Ammon's horn (tissue), 1 donor: ENCODE measurements at regions not wholly inside any gene's neighbourhood (a gene's known extent, or its start where the extent isn't known, plus 50 kb on each side); places are given as distances from the start of the nearest gene placed in this dataset.
"Not testable (repeated sequence)": the region's sequence is repeated elsewhere in the genome, so short reads cannot be mapped to it uniquely, and the experiment has no call there.

Experiments
- DNase-seq: peaks from one replicate; pipeline ENCODE4 v3.0.0-alpha.2; 2016; ENCODE audit warnings: low spot score

- no peak for DNase-seq
Observed at GRCh38 chr5:56658972-56659371, 156.4 kb upstream of the MAP3K1 start.

- DNase-seq, result no peak
Observed at GRCh38 chr5:56656846-56657726, 158.3 kb upstream of the MAP3K1 start.

GRCh38 chr5:56651893-56652292 is 163.5 kb upstream of the MAP3K1 start:
- DNase-seq, result no peak

- DNase-seq, result no peak
Observed at GRCh38 chr5:56650386-56650785, 165.0 kb upstream of the MAP3K1 start.

- no peak for DNase-seq
Observed at GRCh38 chr5:56649569-56649968, 165.8 kb upstream of the MAP3K1 start.

GRCh38 chr5:56648460-56649034 is 166.8 kb upstream of the MAP3K1 start:
- DNase-seq, result no peak

GRCh38 chr5:56647099-56647850 is 168.1 kb upstream of the MAP3K1 start:
- no peak for DNase-seq

GRCh38 chr5:56641635-56642260 is 173.6 kb upstream of the MAP3K1 start:
- DNase-seq, result no peak

- DNase-seq, result peak; percentile 60
Observed at GRCh38 chr5:56640763-56641406, 174.5 kb upstream of the MAP3K1 start.

- peak; percentile 17 for DNase-seq
Observed at GRCh38 chr5:56639476-56639875, 175.9 kb upstream of the MAP3K1 start.

GRCh38 chr5:56638768-56639238 is 176.5 kb upstream of the MAP3K1 start:
- DNase-seq, result no peak

- DNase-seq, result no peak
Observed at GRCh38 chr5:56638061-56638621, 177.2 kb upstream of the MAP3K1 start.

GRCh38 chr5:56637321-56637920 is 177.9 kb upstream of the MAP3K1 start:
- DNase-seq, result no peak

GRCh38 chr5:56633950-56634349 is 181.4 kb upstream of the MAP3K1 start:
- DNase-seq, result no peak

GRCh38 chr5:56632939-56633338 is 182.4 kb upstream of the MAP3K1 start:
- no peak for DNase-seq

- DNase-seq, result no peak
Observed at GRCh38 chr5:56632199-56632598, 183.2 kb upstream of the MAP3K1 start.

GRCh38 chr5:56631719-56632118 is 183.6 kb upstream of the MAP3K1 start:
- DNase-seq, result no peak

GRCh38 chr5:56628616-56629015 is 186.7 kb upstream of the MAP3K1 start:
- not testable (repeated sequence) for DNase-seq

- DNase-seq, result no peak
Observed at GRCh38 chr5:56625541-56625940, 189.8 kb upstream of the MAP3K1 start.

- DNase-seq, result no peak
Observed at GRCh38 chr5:56624751-56625150, 190.6 kb upstream of the MAP3K1 start.

- no peak for DNase-seq
Observed at GRCh38 chr5:56622141-56622540, 193.2 kb upstream of the MAP3K1 start.
